SKM-1 (cell line): ENCODE measurements at regions not wholly inside any gene's neighbourhood (a gene's known extent, or its start where the extent isn't known, plus 50 kb on each side); places are given as distances from the start of the nearest gene placed in this dataset.
"Not testable (repeated sequence)": the region's sequence is repeated elsewhere in the genome, so short reads cannot be mapped to it uniquely, and the experiment has no call there.

Source experiments
- DNase-seq: peaks from one replicate; lab custom pipeline; 2025; ENCODE audit not compliant: unreplicated experiment; lab: John Stamatoyannopoulos, UW

- no peak for DNase-seq
These were observed 718.7 kb upstream of the ADGRB3 start for GRCh38 chr6:67916399-67916798.

GRCh38 chr6:67914419-67914818 is 720.7 kb upstream of the ADGRB3 start:
- no peak for DNase-seq

- no peak for DNase-seq
These were observed 725.7 kb upstream of the ADGRB3 start for GRCh38 chr6:67909354-67909753.

GRCh38 chr6:67908379-67908778 is 726.7 kb upstream of the ADGRB3 start:
- no peak for DNase-seq

GRCh38 chr6:67904735-67905134 is 730.3 kb upstream of the ADGRB3 start:
- DNase-seq, result not testable (repeated sequence)

GRCh38 chr6:67898875-67899274 is 736.2 kb upstream of the ADGRB3 start:
- DNase-seq, result no peak

- DNase-seq, result no peak
These were observed 737.0 kb upstream of the ADGRB3 start for GRCh38 chr6:67897998-67898607.

GRCh38 chr6:67896476-67896875 is 738.6 kb upstream of the ADGRB3 start:
- DNase-seq, result no peak

GRCh38 chr6:67889682-67889995 is 745.4 kb upstream of the ADGRB3 start:
- DNase-seq, result no peak

GRCh38 chr6:67888886-67889681 is 746.0 kb upstream of the ADGRB3 start:
- peak; percentile 33 for DNase-seq

- DNase-seq, result no peak
These were observed 746.6 kb upstream of the ADGRB3 start for GRCh38 chr6:67888546-67888885.

- DNase-seq, result no peak
These were observed 747.1 kb upstream of the ADGRB3 start for GRCh38 chr6:67887747-67888545.

GRCh38 chr6:67887419-67887746 is 747.7 kb upstream of the ADGRB3 start:
- no peak for DNase-seq

- DNase-seq, result no peak
These were observed 748.2 kb upstream of the ADGRB3 start for GRCh38 chr6:67886840-67887292.

- DNase-seq, result no peak
These were observed 748.9 kb upstream of the ADGRB3 start for GRCh38 chr6:67886036-67886707.

GRCh38 chr6:67885081-67886033 is 749.7 kb upstream of the ADGRB3 start:
- no peak for DNase-seq

GRCh38 chr6:67884442-67884841 is 750.6 kb upstream of the ADGRB3 start:
- DNase-seq, result no peak

- no peak for DNase-seq
These were observed 751.3 kb upstream of the ADGRB3 start for GRCh38 chr6:67883500-67884366.

- DNase-seq, result no peak
These were observed 752.4 kb upstream of the ADGRB3 start for GRCh38 chr6:67882436-67883311.
